Breast epithelium (tissue), 3 donors: ENCODE measurements at regions not wholly inside any gene's neighbourhood (a gene's known extent, or its start where the extent isn't known, plus 50 kb on each side); places are given as distances from the start of the nearest gene placed in this dataset.

Experiments used
- POLR2A ChIP-seq: fragments of 450-650 bp; IDR thresholded peaks from one replicate; pipeline ENCODE4 v1.6.1; 2016; ENCODE audit warnings: antibody characterized with exemption, mild to moderate bottlenecking, moderate library complexity
- POLR2AphosphoS5 ChIP-seq, 3 donors: sonication (generic); formaldehyde crosslinking; IDR thresholded peaks; one replicate each; pipeline ENCODE4 v1.6.1; 2017; ENCODE audit warnings: antibody characterized with exemption in 3 of 3
- TF ChIP-seq, protein P1 (sequence below), 3 donors: fragments of 450-650 bp; IDR thresholded peaks; one replicate each; pipeline ENCODE4 v1.5.1; 2016 to 2017; ENCODE audit warnings: antibody characterized with exemption in 3 of 3, mild to moderate bottlenecking in 3 of 3, moderate library complexity in 3 of 3

DNA sequence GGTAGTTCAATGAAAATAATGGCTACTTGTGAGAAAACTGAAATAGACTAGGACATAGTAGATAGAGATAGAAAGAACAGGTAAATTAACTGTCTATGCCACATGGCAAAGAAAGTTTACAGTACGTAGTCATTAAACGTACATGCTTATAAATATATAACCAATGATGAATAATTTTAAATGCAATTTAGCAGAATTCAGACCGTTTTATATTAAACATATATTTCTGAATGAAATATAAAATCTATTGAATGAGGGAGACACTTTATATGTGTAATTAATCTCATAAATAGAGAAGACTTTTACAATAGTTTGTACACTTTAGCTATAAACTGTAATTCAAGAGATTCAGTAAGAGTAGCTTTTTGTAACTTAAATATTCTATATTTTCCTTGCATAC lies 124.4 kb upstream of the VPREB1 start:
- TF ChIP-seq, protein P1, sequence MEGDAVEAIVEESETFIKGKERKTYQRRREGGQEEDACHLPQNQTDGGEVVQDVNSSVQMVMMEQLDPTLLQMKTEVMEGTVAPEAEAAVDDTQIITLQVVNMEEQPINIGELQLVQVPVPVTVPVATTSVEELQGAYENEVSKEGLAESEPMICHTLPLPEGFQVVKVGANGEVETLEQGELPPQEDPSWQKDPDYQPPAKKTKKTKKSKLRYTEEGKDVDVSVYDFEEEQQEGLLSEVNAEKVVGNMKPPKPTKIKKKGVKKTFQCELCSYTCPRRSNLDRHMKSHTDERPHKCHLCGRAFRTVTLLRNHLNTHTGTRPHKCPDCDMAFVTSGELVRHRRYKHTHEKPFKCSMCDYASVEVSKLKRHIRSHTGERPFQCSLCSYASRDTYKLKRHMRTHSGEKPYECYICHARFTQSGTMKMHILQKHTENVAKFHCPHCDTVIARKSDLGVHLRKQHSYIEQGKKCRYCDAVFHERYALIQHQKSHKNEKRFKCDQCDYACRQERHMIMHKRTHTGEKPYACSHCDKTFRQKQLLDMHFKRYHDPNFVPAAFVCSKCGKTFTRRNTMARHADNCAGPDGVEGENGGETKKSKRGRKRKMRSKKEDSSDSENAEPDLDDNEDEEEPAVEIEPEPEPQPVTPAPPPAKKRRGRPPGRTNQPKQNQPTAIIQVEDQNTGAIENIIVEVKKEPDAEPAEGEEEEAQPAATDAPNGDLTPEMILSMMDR (IDR thresholded peaks at IDR 0.05), result no peak
- no peak for TF ChIP-seq POLR2A
- TF ChIP-seq POLR2AphosphoS5 (IDR thresholded peaks at IDR 0.05), result no peak
